ENCODE measurements at regions not wholly inside any gene's neighbourhood (a gene's known extent, or its start where the extent isn't known, plus 50 kb on each side); places are given as distances from the start of the nearest gene placed in this dataset.
"Not testable (repeated sequence)": the region's sequence is repeated elsewhere in the genome, so short reads cannot be mapped to it uniquely, and the experiment has no call there.

- no peak for DNase-seq (ENCODE audit: low spot score)
These were observed 318.0 kb downstream of the PTPRU start for GRCh38 chr1:29554208-29554778.

- no peak for DNase-seq (ENCODE audit: low spot score)
These were observed 315.0 kb downstream of the PTPRU start for GRCh38 chr1:29551123-29551936.

GRCh38 chr1:29550119-29550841 is 314.0 kb downstream of the PTPRU start:
- no peak for DNase-seq (ENCODE audit: low spot score)

GRCh38 chr1:29549728-29550118 is 313.4 kb downstream of the PTPRU start:
- DNase-seq (ENCODE audit: low spot score) = not testable (repeated sequence)

- DNase-seq (ENCODE audit: low spot score) = no peak
These were observed 312.7 kb downstream of the PTPRU start for GRCh38 chr1:29549001-29549400.

GRCh38 chr1:29548091-29548490 is 311.8 kb downstream of the PTPRU start:
- DNase-seq (ENCODE audit: low spot score) = no peak

- DNase-seq (ENCODE audit: low spot score) = no peak
These were observed 311.0 kb downstream of the PTPRU start for GRCh38 chr1:29547300-29547699.

GRCh38 chr1:29546496-29546895 is 310.2 kb downstream of the PTPRU start:
- DNase-seq (ENCODE audit: low spot score) = no peak

GRCh38 chr1:29544406-29544805 is 308.1 kb downstream of the PTPRU start:
- no peak for DNase-seq (ENCODE audit: low spot score)

GRCh38 chr1:29543586-29543985 is 307.3 kb downstream of the PTPRU start:
- DNase-seq (ENCODE audit: low spot score) = no peak

GRCh38 chr1:29542548-29542947 is 306.2 kb downstream of the PTPRU start:
- DNase-seq (ENCODE audit: low spot score) = no peak

GRCh38 chr1:29541631-29542030 is 305.3 kb downstream of the PTPRU start:
- DNase-seq (ENCODE audit: low spot score) = no peak

GRCh38 chr1:29540801-29541357 is 304.6 kb downstream of the PTPRU start:
- no peak for DNase-seq (ENCODE audit: low spot score)

GRCh38 chr1:29539971-29540370 is 303.6 kb downstream of the PTPRU start:
- DNase-seq (ENCODE audit: low spot score) = no peak

- no peak for DNase-seq (ENCODE audit: low spot score)
These were observed 302.3 kb downstream of the PTPRU start for GRCh38 chr1:29538586-29538985.

GRCh38 chr1:29532751-29533150 is 296.4 kb downstream of the PTPRU start:
- DNase-seq (ENCODE audit: low spot score) = no peak

- no peak for DNase-seq (ENCODE audit: low spot score)
These were observed 296.0 kb downstream of the PTPRU start for GRCh38 chr1:29532285-29532684.

- DNase-seq (ENCODE audit: low spot score) = no peak
These were observed 295.3 kb downstream of the PTPRU start for GRCh38 chr1:29531596-29531995.

- DNase-seq (ENCODE audit: low spot score) = no peak
These were observed 293.5 kb downstream of the PTPRU start for GRCh38 chr1:29529677-29530278.

- no peak for DNase-seq (ENCODE audit: low spot score)
These were observed 291.1 kb downstream of the PTPRU start for GRCh38 chr1:29527314-29528004.

- DNase-seq (ENCODE audit: low spot score) = no peak
These were observed 289.6 kb downstream of the PTPRU start for GRCh38 chr1:29525941-29526340.
